ENCODE measurements at regions not wholly inside any gene's neighbourhood (a gene's known extent, or its start where the extent isn't known, plus 50 kb on each side); places are given as distances from the start of the nearest gene placed in this dataset.
A peak's percentile ranks its signal among the peaks of the same experiment; 100 is the strongest.

DNA sequence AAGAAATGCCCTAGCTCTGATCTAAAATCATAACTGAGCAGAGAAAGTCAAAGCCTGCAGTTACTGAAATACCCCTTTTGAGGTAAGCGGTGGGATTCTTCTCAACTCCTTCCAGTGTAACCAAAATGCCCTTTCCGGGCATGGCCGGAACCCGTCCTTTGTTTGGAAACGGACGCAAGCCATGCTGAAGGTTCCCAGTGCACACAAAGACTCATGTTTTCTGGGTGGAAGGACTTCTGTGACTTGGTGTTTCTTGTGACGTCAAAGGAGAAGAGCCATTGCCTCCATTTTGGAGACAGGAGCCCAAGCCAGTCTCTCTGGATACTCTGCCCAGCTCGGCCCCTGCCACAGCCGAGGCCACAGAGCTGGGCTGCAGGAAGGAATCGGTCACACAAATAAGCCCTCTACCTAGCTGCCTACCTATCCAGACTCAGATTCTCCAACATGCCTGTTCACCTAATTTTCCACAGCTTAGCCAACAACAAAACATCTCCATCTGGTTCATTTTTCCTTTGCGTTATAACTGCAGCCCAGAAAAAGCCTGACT is 182.8 kb downstream of the TBXT start:
- no peaks in the 10 kb centered on the region for H3K4me1 ChIP-seq (ENCODE audit: control insufficient read depth, insufficient read depth, low read length)
- 92% methylated on average over 11 of the region's 11 CpGs for WGBS
- no peak overlapping the region for H3K4me3 ChIP-seq (ENCODE audit: low read length)
- no peaks in the 10 kb centered on the region for H3K27me3 ChIP-seq (ENCODE audit: control insufficient read depth, insufficient read depth)
- no peak overlapping the region for H3K27ac ChIP-seq (ENCODE audit: low read length)
- DNase-seq: no peak
- intact Hi-C loops (cut with DNase I): loop anchor here in 1 of 4 donors (10.0 kb wide), 1 partner anchor 90 kb away; no protein-coding TSS in a partner anchor
- no peaks in the 10 kb centered on the region for H3K9me3 ChIP-seq (ENCODE audit: control insufficient read depth, low read length)
- no peak for ATAC-seq

DNA sequence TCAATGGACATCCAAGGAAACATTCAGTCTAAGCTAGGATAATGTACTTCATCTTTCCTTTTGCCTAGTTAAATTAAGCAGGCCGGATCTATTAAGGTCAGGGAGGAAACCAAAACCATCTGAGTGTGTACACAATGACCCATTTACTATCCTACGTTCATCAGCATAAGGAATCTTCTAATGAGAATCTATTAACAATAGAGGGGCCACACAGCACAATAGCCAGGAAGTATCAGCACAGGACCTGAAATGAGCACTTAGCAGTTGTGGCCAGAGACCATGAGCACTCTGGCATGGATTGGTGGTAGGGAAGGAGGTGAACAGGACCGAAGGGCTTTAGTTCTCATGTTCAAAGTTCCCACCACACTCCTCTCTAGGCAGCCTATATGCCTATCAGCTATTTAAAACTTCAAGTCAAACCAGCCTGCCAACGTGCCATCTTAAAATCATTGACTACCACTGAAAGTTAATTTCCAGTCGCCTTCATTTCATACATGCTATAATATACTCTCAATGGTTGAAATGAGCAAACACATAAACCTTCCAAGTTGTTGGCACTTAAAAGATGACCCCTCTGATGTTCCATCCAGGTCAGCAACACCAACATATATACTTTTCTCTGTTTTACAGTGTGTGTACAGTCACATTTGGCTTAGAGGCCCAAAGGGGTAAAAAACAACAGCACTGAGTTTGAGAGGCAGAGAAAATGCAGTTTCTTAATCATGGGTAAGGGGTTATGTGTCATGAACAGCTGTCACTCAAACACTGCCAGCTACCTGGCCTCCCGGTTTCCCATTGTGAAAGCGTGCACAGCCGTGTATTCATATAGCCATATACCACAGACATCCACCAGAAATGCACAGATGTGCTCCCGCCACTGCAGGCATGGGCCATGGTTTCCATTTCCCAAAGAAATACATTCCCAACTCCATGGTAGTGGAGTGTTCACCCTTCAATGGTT is 184.3 kb downstream of the TBXT start:
- DNase-seq: no peak
- H3K4me3 ChIP-seq (ENCODE audit: low read length): no peak overlapping the region
- no peaks in the 10 kb centered on the region for H3K4me1 ChIP-seq (ENCODE audit: control insufficient read depth, insufficient read depth, low read length)
- WGBS: 84% methylated on average over 9 of the region's 9 CpGs
- no peak overlapping the region for H3K27ac ChIP-seq (ENCODE audit: low read length)
- no peak for ATAC-seq
- no peaks in the 10 kb centered on the region for H3K27me3 ChIP-seq (ENCODE audit: control insufficient read depth, insufficient read depth)
- intact Hi-C loops (cut with DNase I): loop anchor here in 1 of 4 donors (10.0 kb wide), 1 partner anchor 89 kb away; no protein-coding TSS in a partner anchor
- H3K9me3 ChIP-seq (ENCODE audit: control insufficient read depth, low read length): no peaks in the 10 kb centered on the region

DNA sequence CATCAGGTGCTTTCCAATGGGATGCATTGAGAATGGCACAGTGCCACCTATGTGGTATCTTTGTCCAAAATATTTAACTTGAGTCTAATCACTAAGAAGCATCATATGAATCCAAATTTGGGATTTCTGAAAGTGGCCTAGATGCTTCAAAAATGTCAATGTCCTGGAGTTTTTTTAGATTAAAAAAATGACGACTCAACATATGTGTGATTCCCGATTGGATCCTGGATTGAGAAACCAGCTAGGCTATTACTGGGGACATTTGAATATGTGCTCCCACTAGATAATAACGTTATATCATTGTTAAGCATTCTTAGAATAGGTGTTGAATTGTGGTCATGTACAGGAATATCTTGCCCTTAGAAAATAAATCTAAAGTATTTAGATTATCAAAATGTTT is 189.2 kb downstream of the TBXT start:
- no peaks in the 10 kb centered on the region for H3K27me3 ChIP-seq (ENCODE audit: control insufficient read depth, insufficient read depth)
- intact Hi-C loops (cut with DNase I): no loop called here
- DNase-seq (no peak), ATAC-seq (no peak)
- no peaks in the 10 kb centered on the region for H3K4me1 ChIP-seq (ENCODE audit: control insufficient read depth, insufficient read depth, low read length)
- no peak overlapping the region for H3K27ac ChIP-seq (ENCODE audit: low read length)
- no peaks in the 10 kb centered on the region for H3K9me3 ChIP-seq (ENCODE audit: control insufficient read depth, low read length)
- no peak overlapping the region for H3K4me3 ChIP-seq (ENCODE audit: low read length)
- 48% methylated on average over 3 of the region's 3 CpGs for WGBS

DNA sequence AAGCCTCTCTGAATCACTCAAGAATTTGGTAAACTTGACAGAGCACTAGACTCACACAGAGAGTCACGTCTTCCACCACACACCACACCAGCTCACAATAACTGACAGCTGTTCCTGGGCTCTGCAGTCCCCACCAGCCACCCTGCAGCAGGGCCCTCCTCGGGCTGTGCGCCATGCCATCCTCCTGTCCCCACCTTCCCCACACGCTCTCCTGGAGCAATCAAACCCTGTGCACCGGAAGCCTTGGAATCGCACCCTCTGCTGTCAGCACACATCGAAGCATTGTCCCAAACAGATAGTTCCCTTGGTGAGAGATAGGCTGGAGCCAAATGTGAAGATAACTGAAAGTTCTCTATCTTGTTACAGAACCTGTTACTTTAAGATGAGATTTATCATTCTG is 191.0 kb downstream of the TBXT start:
- DNase-seq (peak in 1 of 3 donors; percentile 60), ATAC-seq (peak; percentile 56 to 81)
- intact Hi-C loops (cut with DNase I): no loop called here
- no peaks in the 10 kb centered on the region for H3K4me1 ChIP-seq (ENCODE audit: control insufficient read depth, insufficient read depth, low read length)
- H3K4me3 ChIP-seq (ENCODE audit: low read length): no peak overlapping the region
- no peaks in the 10 kb centered on the region for H3K9me3 ChIP-seq (ENCODE audit: control insufficient read depth, low read length)
- H3K27ac ChIP-seq (ENCODE audit: low read length): no peak overlapping the region
- no peaks in the 10 kb centered on the region for H3K27me3 ChIP-seq (ENCODE audit: control insufficient read depth, insufficient read depth)
- WGBS: 41% methylated on average over 7 of the region's 7 CpGs

DNA sequence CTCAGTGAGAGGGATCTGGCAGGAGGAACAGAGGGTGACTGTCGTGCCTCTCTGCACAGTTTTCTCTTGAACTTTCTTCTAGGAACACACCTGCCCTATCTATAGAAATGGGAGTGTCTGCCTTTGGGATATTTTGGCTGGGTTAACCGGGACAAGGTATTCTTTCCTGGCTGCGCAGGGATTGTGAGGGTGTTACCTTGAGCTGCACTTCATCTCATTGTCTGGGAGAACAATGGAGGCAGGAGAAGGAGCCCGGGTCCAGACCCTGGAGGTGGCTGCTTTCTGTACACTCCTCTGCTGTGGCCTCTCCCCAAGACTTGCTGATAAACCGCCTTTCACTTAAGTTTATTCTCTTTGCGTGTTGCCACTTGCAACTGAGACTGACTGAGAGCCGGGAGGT is 192.8 kb downstream of the TBXT start:
- no peak overlapping the region for H3K27ac ChIP-seq (ENCODE audit: low read length)
- no peak for ATAC-seq
- H3K4me3 ChIP-seq (ENCODE audit: low read length): no peak overlapping the region
- no peaks in the 10 kb centered on the region for H3K27me3 ChIP-seq (ENCODE audit: control insufficient read depth, insufficient read depth)
- DNase-seq: no peak
- intact Hi-C loops (cut with DNase I): no loop called here
- WGBS: 86% methylated on average over 7 of the region's 7 CpGs
- H3K4me1 ChIP-seq (ENCODE audit: control insufficient read depth, insufficient read depth, low read length): no peaks in the 10 kb centered on the region
- H3K9me3 ChIP-seq (ENCODE audit: control insufficient read depth, low read length): no peaks in the 10 kb centered on the region

DNA sequence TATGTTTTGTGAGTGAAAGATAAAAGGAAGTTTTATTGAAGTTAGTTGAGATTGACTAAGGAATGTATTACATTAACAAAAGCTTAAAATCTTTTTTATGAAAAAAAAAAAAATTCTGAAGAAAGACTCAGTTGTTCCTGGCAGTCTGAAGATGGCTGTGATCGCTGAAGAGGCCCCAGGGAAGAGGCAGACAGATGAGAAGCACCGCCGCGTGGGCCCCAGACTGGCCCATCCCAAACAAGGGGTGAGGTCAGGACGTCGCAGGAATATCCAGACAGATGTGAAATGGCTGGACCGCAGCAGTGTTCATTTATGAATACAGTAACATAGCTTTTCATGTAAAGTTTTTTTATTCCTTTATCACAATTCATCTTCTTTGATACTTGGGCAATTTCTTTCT is 194.2 kb downstream of the TBXT start:
- no peak overlapping the region for H3K4me3 ChIP-seq (ENCODE audit: low read length)
- intact Hi-C loops (cut with DNase I): no loop called here
- no peaks in the 10 kb centered on the region for H3K27me3 ChIP-seq (ENCODE audit: control insufficient read depth, insufficient read depth)
- 76% methylated on average over 7 of the region's 7 CpGs for WGBS
- H3K4me1 ChIP-seq (ENCODE audit: control insufficient read depth, insufficient read depth, low read length): no peaks in the 10 kb centered on the region
- ATAC-seq (no peak), DNase-seq (no peak)
- H3K27ac ChIP-seq (ENCODE audit: low read length): no peak overlapping the region
- no peaks in the 10 kb centered on the region for H3K9me3 ChIP-seq (ENCODE audit: control insufficient read depth, low read length)

DNA sequence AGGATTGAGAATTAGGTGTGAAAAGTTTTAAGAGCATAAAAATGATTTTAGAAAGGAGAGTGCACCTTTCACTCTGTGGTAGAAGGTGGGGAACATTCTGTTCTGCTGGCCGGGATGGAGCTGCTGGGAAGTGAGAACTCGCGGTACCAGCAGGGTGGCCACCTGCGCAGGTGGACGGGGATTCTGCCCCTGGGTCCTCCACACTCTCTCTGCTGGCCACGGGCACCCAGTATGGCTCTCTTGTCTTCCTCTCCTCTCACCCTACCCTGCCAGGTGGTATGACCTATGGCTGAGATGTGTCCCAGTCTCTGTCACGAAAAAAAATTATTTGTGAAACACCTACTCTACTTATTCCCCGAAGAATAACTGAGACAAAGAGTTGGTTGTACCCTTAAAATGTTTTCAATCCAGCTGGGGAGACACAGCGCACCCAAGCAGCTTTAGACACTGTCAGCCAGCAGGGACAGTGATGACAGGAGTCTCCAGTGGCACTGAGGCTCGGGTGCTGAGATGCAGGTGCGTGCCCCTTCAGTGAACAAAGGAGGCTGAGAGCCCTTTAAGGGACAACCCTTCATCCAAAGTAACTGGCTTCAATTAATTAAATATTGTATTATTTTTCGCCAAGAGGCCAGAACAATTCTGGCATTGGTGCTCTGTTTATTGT is 195.4 kb downstream of the TBXT start:
- no peak overlapping the region for H3K4me3 ChIP-seq (ENCODE audit: low read length)
- no peaks in the 10 kb centered on the region for H3K9me3 ChIP-seq (ENCODE audit: control insufficient read depth, low read length)
- WGBS: 77% methylated on average over 12 of the region's 12 CpGs
- no peak for ATAC-seq
- H3K4me1 ChIP-seq (ENCODE audit: control insufficient read depth, insufficient read depth, low read length): no peaks in the 10 kb centered on the region
- no peak for DNase-seq
- no peaks in the 10 kb centered on the region for H3K27me3 ChIP-seq (ENCODE audit: control insufficient read depth, insufficient read depth)
- no peak overlapping the region for H3K27ac ChIP-seq (ENCODE audit: low read length)
- intact Hi-C loops (cut with DNase I): no loop called here

DNA sequence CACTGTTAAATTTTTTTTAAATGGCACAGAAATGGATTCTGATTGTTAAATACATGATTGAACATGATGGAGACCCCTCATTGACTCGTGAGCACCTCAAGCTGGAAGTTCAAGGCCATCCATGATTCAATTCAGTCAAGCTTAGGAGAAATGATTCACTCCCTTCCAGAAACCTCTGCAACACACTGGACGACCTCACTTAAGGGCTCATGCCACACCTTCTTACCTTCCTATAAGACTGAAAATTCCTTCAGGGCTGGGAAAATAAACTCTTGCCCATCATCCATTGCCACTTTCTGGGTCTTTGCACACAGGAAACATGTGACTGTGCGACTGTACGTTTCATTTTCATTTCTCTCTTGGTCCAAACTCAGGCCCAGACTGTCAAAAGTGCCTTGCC is 196.4 kb downstream of the TBXT start:
- intact Hi-C loops (cut with DNase I): no loop called here
- ATAC-seq: no peak
- H3K9me3 ChIP-seq (ENCODE audit: control insufficient read depth, low read length): no peaks in the 10 kb centered on the region
- WGBS: 77% methylated on average over 4 of the region's 4 CpGs
- no peaks in the 10 kb centered on the region for H3K4me1 ChIP-seq (ENCODE audit: control insufficient read depth, insufficient read depth, low read length)
- DNase-seq: no peak
- no peak overlapping the region for H3K27ac ChIP-seq (ENCODE audit: low read length)
- H3K27me3 ChIP-seq (ENCODE audit: control insufficient read depth, insufficient read depth): no peaks in the 10 kb centered on the region
- no peak overlapping the region for H3K4me3 ChIP-seq (ENCODE audit: low read length)

DNA sequence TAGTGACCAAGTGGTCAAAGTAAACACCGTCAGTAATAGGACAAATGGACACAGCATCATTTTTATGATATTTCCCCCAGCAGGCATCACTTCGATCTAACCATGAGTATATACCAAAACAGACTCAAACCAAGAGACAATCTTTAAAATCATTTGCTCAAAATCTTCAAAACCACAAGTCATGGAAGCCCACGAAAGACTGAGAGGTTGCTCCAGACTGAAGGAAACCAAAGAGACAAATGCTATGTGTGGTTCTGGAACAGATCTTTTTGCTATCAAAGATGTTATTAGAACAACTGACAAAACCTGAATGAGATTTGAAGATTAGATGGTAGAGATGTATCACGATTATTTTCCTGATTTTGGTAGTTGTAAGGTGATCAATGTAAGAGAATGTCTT is 197.7 kb downstream of the TBXT start:
- DNase-seq: no peak
- intact Hi-C loops (cut with DNase I): no loop called here
- no peaks in the 10 kb centered on the region for H3K4me1 ChIP-seq (ENCODE audit: control insufficient read depth, insufficient read depth, low read length)
- 87% methylated on average over 4 of the region's 4 CpGs for WGBS
- no peaks in the 10 kb centered on the region for H3K27me3 ChIP-seq (ENCODE audit: control insufficient read depth, insufficient read depth)
- H3K9me3 ChIP-seq (ENCODE audit: control insufficient read depth, low read length): no peaks in the 10 kb centered on the region
- no peak overlapping the region for H3K27ac ChIP-seq (ENCODE audit: low read length)
- ATAC-seq: no peak
- no peak overlapping the region for H3K4me3 ChIP-seq (ENCODE audit: low read length)

DNA sequence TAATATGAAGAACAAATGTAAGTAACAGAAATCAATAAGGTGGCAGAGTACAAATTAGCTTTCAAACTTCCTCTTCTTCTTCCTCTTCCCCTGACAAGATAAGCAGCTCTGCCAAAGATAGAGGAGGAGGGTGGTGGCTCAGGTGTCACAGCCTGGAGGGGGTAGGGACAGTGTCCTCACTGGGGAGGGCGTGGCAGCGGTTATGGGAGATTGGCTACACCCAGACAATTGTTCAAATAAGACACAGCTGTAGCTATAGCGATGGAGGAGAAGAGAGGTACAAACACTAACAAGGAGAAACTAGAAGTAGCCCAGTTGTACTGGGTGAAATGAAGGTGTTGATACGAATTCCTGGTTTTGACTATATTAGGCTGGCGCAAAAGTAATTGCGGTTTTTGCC is 198.5 kb downstream of the TBXT start:
- WGBS: 92% methylated on average over 6 of the region's 6 CpGs
- Histone ChIP-seq H3K27ac (ENCODE audit: low read length) (no peak overlapping the region), H3K4me3 (ENCODE audit: low read length) (no peak overlapping the region), H3K4me1 (ENCODE audit: control insufficient read depth, insufficient read depth, low read length) (no peaks in the 10 kb centered on the region), H3K27me3 (ENCODE audit: control insufficient read depth, insufficient read depth) (no peaks in the 10 kb centered on the region), H3K9me3 (ENCODE audit: control insufficient read depth, low read length) (no peaks in the 10 kb centered on the region)
- ATAC-seq (no peak), DNase-seq (no peak)
- intact Hi-C loops (cut with DNase I): no loop called here

DNA sequence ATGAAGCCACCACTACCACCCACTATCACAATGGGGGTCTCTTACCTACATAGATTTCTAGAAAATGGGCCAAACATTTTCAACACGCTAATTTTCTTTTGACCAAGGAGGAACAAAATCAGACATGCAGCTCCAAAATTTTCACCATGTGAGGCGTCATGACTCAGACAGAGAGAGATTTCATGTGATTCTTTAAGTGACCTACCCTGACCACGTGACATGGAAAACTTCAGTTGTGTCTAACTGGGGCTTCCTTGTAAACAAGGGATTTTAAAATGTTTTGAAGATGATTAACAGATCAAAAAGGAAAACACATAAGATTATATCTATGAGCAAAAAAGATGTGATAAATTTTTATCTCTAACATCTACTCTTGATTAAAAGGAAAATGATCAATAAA is 199.2 kb downstream of the TBXT start:
- DNase-seq (no peak), ATAC-seq (no peak)
- Histone ChIP-seq H3K4me3 (ENCODE audit: low read length) (no peak overlapping the region), H3K27ac (ENCODE audit: low read length) (no peak overlapping the region), H3K27me3 (ENCODE audit: control insufficient read depth, insufficient read depth) (no peaks in the 10 kb centered on the region), H3K9me3 (ENCODE audit: control insufficient read depth, low read length) (no peaks in the 10 kb centered on the region), H3K4me1 (ENCODE audit: control insufficient read depth, insufficient read depth, low read length) (no peaks in the 10 kb centered on the region)
- intact Hi-C loops (cut with DNase I): no loop called here
- WGBS: 87% methylated on average over 3 of the region's 3 CpGs

All from right cardiac atrium (tissue), 5 donors.